ENCODE measurements at regions not wholly inside any gene's neighbourhood (a gene's known extent, or its start where the extent isn't known, plus 50 kb on each side); places are given as distances from the start of the nearest gene placed in this dataset.

GRCh38 chr9:81417941-81418340, 271.4 kb downstream of the TLE1 start:
- DNase-seq, result no peak
- H3K27me3 ChIP-seq, result no peaks in the 10 kb centered on the region
- H3K27ac ChIP-seq, result no peak overlapping the region
- TF ChIP-seq POLR2A (IDR thresholded peaks at IDR 0.05) (no peak), POLR2AphosphoS5 (IDR thresholded peaks at IDR 0.05) (no peak), EP300 (IDR thresholded peaks at IDR 0.05) (no peak), CTCF (IDR thresholded peaks at IDR 0.05) (no peak)
- H3K4me3 ChIP-seq, result no peak overlapping the region
- H3K36me3 ChIP-seq, result no peaks in the 10 kb centered on the region
- peaks cover 0 to 24% (median 17%) of the 10 kb centered on the region in 4 donors for H3K4me1 ChIP-seq
- H3K9me3 ChIP-seq, result peaks cover 0 to 4% (median 0%) of the 10 kb centered on the region in 4 donors
- intact Hi-C loops (cut with DNase I), result no loop called here

GRCh38 chr9:81417299-81417675, 272.1 kb downstream of the TLE1 start:
- 88 to 94% methylated on average over 2 of the region's 2 CpGs for WGBS, 2 donors
- H3K4me1 ChIP-seq, result peaks cover 0 to 24% (median 17%) of the 10 kb centered on the region in 4 donors
- no peak for TF ChIP-seq POLR2A (IDR thresholded peaks at IDR 0.05)
- TF ChIP-seq POLR2AphosphoS5 (IDR thresholded peaks at IDR 0.05), result no peak
- no peak for TF ChIP-seq EP300 (IDR thresholded peaks at IDR 0.05)
- TF ChIP-seq CTCF (IDR thresholded peaks at IDR 0.05), result no peak
- H3K9me3 ChIP-seq, result peaks cover 0 to 4% (median 0%) of the 10 kb centered on the region in 4 donors
- DNase-seq, result no peak
- no peak overlapping the region for H3K4me3 ChIP-seq
- no peaks in the 10 kb centered on the region for H3K36me3 ChIP-seq
- H3K27ac ChIP-seq, result peak overlapping the region in 2 of 4 donors; percentile 39 to 54
- intact Hi-C loops (cut with DNase I), result no loop called here
- no peaks in the 10 kb centered on the region for H3K27me3 ChIP-seq

- peak overlapping the region in 2 of 4 donors; percentile 39 to 54 for H3K27ac ChIP-seq
- 66 to 74% methylated on average over 7 of the region's 7 CpGs for WGBS, 2 donors
Measured at GRCh38 chr9:81416476-81417298, 272.7 kb downstream of the TLE1 start.

GRCh38 chr9:81414836-81415235, 274.5 kb downstream of the TLE1 start:
- H3K27ac ChIP-seq, result no peak overlapping the region
- TF ChIP-seq POLR2A (IDR thresholded peaks at IDR 0.05) (no peak), POLR2AphosphoS5 (IDR thresholded peaks at IDR 0.05) (no peak), CTCF (IDR thresholded peaks at IDR 0.05) (no peak), EP300 (IDR thresholded peaks at IDR 0.05) (no peak)
- peaks cover 0 to 3% (median 0%) of the 10 kb centered on the region in 4 donors for H3K9me3 ChIP-seq
- H3K27me3 ChIP-seq, result no peaks in the 10 kb centered on the region
- no peak for DNase-seq
- H3K4me3 ChIP-seq, result no peak overlapping the region
- peaks cover 0 to 24% (median 17%) of the 10 kb centered on the region in 4 donors for H3K4me1 ChIP-seq
- intact Hi-C loops (cut with DNase I), result no loop called here
- WGBS, 2 donors, result 77 to 81% methylated on average over 1 of the region's 1 CpG
- no peaks in the 10 kb centered on the region for H3K36me3 ChIP-seq

More at GRCh38 chr9:81416476-81417298, 272.7 kb downstream of the TLE1 start:
- H3K27me3 ChIP-seq, result no peaks in the 10 kb centered on the region
- intact Hi-C loops (cut with DNase I), result no loop called here
- H3K4me1 ChIP-seq, result peaks cover 0 to 24% (median 17%) of the 10 kb centered on the region in 4 donors
- no peak overlapping the region for H3K4me3 ChIP-seq
- H3K9me3 ChIP-seq, result peaks cover 0 to 4% (median 0%) of the 10 kb centered on the region in 4 donors
- no peak for DNase-seq
- TF ChIP-seq CTCF (IDR thresholded peaks at IDR 0.05) (no peak), EP300 (IDR thresholded peaks at IDR 0.05) (no peak), POLR2AphosphoS5 (IDR thresholded peaks at IDR 0.05) (no peak), POLR2A (IDR thresholded peaks at IDR 0.05) (no peak)
- no peaks in the 10 kb centered on the region for H3K36me3 ChIP-seq

All from sigmoid colon (tissue), 6 donors.